ENCODE measurements at regions not wholly inside any gene's neighbourhood (a gene's known extent, or its start where the extent isn't known, plus 50 kb on each side); places are given as distances from the start of the nearest gene placed in this dataset.

DNA sequence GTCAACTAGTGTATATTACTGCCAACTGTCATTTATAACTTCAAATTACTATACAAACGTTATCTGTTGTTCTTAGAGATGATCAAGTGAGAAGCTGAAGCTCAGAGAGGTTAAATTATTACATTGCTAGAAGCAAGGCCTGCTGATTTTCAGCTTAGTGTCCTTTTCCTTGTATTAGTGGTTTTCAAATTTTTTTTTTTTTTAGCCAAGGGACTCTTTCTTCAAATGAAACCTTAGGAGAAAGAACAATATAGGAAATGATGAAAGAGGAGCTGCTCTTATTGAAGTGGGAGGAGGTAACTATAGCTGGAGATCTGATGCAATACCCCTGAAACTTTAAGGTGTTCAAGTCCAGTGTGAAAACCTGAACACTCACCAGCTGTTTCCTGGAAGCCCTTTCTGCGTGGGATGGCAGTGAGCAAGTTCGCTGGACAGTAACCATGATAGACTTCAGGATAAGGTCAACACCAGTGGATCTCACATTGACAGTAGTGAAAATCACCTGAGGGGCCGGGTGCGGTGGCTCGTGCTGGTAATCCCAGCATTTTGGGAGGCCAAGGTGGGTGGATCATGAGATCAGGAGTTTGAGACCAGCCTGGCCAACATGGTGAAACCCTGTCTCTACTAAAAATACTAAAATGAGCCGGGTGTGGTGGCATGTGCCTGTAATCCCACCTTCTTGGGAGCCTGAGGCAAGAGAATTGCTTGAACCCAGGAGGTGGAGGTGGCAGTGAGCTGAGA lies 376.2 kb downstream of the EDEM1 start:
- TF ChIP-seq TCF7L2 (IDR thresholded peaks at IDR 0.05; ENCODE audit: low read depth, low read length), result no peak
- TF ChIP-seq, protein P1, sequence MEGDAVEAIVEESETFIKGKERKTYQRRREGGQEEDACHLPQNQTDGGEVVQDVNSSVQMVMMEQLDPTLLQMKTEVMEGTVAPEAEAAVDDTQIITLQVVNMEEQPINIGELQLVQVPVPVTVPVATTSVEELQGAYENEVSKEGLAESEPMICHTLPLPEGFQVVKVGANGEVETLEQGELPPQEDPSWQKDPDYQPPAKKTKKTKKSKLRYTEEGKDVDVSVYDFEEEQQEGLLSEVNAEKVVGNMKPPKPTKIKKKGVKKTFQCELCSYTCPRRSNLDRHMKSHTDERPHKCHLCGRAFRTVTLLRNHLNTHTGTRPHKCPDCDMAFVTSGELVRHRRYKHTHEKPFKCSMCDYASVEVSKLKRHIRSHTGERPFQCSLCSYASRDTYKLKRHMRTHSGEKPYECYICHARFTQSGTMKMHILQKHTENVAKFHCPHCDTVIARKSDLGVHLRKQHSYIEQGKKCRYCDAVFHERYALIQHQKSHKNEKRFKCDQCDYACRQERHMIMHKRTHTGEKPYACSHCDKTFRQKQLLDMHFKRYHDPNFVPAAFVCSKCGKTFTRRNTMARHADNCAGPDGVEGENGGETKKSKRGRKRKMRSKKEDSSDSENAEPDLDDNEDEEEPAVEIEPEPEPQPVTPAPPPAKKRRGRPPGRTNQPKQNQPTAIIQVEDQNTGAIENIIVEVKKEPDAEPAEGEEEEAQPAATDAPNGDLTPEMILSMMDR (CRISPR knock-in tag; IDR thresholded peaks at IDR 0.05), result no peak
- no peak for TF ChIP-seq SMYD3 (CRISPR knock-in tag; IDR thresholded peaks at IDR 0.05)
- TF ChIP-seq TERF1 (CRISPR knock-in tag; IDR thresholded peaks at IDR 0.05), result no peak
- TF ChIP-seq EZH2 (conservative IDR thresholded peaks at IDR 0.05; ENCODE audit: low read depth, low read length), result no peak
- no peak for TF ChIP-seq BCLAF1 (IDR thresholded peaks at IDR 0.05)
- TF ChIP-seq KLF16 (CRISPR knock-in tag; IDR thresholded peaks at IDR 0.05), result no peak
- no peak for TF ChIP-seq ZNF451 (CRISPR knock-in tag; IDR thresholded peaks at IDR 0.05)
- TF ChIP-seq POLR2AphosphoS5 (IDR thresholded peaks at IDR 0.05; ENCODE audit: low read depth, low read length), result no peak
- TF ChIP-seq SRSF9 (IDR thresholded peaks at IDR 0.05; ENCODE audit: borderline replicate concordance, insufficient read depth, low read depth, low read length, poor library complexity, severe bottlenecking), result no peak
- no peak for TF ChIP-seq MTA1 (CRISPR knock-in tag; IDR thresholded peaks at IDR 0.05; ENCODE audit: borderline replicate concordance)
